Lower leg skin (tissue), 3 donors: ENCODE measurements at regions not wholly inside any gene's neighbourhood (a gene's known extent, or its start where the extent isn't known, plus 50 kb on each side); places are given as distances from the start of the nearest gene placed in this dataset.

ENCODE experiments used
- POLR2A ChIP-seq, 2 donors: fragments of 450-650 bp; IDR thresholded peaks; one replicate each; pipeline ENCODE4 v1.6.1; 2016 to 2017; ENCODE audit warnings: antibody characterized with exemption in 2 of 2, mild to moderate bottlenecking in 1 of 2, moderate library complexity in 1 of 2
- TF ChIP-seq, protein P1 (sequence below), 3 donors: fragments of 450-650 bp; IDR thresholded peaks; one replicate each; pipeline ENCODE4 v1.5.1; 2016; ENCODE audit warnings: antibody characterized with exemption in 3 of 3, mild to moderate bottlenecking in 3 of 3, moderate library complexity in 2 of 3

DNA sequence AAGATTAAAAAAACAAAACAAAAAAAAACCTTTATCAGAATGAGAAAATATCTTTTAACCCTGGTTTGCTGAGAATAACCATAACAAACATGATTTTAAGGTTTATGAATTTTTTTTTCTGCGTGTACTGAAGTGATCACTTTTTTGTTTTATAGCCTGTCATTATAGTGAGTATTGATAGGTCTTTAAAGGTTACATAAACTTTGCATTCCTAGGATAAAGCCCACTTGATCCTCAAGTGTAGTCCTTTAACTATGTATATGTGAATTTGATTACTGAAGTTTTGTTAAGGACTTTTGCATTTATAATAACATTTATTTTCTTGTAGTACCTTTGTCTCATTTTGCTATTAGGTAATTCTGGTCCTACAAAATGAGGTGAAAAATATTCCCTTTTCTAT lies 709.8 kb upstream of the PCDH20 start:
- TF ChIP-seq, protein P1, sequence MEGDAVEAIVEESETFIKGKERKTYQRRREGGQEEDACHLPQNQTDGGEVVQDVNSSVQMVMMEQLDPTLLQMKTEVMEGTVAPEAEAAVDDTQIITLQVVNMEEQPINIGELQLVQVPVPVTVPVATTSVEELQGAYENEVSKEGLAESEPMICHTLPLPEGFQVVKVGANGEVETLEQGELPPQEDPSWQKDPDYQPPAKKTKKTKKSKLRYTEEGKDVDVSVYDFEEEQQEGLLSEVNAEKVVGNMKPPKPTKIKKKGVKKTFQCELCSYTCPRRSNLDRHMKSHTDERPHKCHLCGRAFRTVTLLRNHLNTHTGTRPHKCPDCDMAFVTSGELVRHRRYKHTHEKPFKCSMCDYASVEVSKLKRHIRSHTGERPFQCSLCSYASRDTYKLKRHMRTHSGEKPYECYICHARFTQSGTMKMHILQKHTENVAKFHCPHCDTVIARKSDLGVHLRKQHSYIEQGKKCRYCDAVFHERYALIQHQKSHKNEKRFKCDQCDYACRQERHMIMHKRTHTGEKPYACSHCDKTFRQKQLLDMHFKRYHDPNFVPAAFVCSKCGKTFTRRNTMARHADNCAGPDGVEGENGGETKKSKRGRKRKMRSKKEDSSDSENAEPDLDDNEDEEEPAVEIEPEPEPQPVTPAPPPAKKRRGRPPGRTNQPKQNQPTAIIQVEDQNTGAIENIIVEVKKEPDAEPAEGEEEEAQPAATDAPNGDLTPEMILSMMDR (IDR thresholded peaks at IDR 0.05), result no peak
- TF ChIP-seq POLR2A (IDR thresholded peaks at IDR 0.05), result no peak
